Stimulated activated CD8-positive, alpha-beta memory T cell treated with anti-CD3 and anti-CD28 coated beads, Interleukin-7, amount 100 ng/mL, for 4 hours (primary cell): ENCODE measurements at regions not wholly inside any gene's neighbourhood (a gene's known extent, or its start where the extent isn't known, plus 50 kb on each side); places are given as distances from the start of the nearest gene placed in this dataset.
A peak's percentile ranks its signal among the peaks of the same experiment; 100 is the strongest.

Source experiments
- DNase-seq, 2 donors: peaks; one replicate each; pipeline ENCODE4 v3.0.0-alpha.2; 2020; ENCODE audit warnings: low read depth in 2 of 2

DNA sequence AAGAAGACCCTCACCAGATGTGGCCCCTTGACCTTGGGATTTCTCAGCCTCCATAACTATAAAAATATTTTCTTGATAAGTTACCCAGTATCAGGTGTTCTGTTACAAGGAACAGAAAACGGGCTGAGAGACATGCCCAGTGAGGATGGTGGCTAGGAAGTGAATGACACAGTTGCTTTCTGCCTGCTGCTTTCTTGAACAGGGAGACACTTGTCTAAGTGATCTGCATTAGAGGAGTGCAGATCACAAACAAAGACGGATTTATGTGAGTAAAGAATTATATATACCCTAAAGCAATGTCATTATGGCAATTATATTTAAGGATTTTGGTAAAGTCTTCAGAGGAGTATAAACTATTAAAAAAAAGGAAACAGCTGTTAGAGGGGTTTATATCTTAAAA is 169.2 kb upstream of the AHR start:
- DNase-seq = no peak

DNA sequence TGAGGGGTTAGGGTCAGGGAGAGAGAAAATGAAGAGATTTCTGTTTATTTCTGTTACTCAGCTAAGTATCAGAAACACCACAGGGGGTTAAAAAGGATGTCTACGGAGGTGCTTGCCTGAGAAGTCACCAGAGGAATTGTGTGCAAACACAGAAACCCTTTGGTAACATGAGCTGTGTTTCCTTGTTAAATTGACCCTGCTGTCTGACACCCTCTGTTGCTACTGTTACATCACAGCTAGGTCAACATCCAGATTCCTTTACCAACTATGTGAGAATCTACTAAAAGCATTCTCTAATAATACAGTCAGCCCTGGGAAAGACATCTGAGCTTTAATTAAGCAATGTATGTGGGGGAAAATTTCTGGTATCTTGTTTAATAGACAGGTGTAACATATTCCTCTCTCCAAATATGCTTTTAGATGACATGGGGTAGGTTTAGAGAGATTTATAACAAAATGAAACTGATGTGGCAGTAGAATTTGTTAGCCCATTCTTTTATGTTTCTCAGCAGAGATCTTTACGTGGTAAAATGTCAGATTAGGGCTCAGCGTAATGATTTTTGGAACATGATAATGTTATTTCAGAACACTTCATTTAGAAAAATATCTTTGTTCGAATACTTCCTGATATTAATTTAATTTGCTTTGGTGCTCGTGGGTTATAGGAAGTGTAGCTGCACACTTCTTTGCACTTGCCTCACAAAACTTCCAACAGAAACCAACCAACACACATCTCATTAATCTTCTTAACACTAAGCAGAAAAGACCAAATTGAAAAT is 168.0 kb upstream of the AHR start:
- DNase-seq = no peak

DNA sequence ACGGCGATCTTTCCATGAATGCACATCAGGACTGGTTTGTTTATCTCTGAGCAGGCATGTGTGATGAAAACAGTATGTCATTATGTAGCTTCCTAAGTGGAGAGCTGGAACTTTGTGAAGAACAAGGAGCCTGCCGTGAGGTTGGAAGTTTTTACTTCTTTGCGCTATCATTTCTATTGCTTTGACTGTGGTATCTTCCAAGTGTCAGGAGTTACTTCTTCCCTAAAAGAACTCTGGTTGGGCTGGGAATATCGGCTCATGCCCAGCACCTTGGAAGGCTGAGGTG is 167.4 kb upstream of the AHR start:
- DNase-seq = no peak

GRCh38 chr7:17131983-17132655 is 166.3 kb upstream of the AHR start:
- DNase-seq = no peak

DNA sequence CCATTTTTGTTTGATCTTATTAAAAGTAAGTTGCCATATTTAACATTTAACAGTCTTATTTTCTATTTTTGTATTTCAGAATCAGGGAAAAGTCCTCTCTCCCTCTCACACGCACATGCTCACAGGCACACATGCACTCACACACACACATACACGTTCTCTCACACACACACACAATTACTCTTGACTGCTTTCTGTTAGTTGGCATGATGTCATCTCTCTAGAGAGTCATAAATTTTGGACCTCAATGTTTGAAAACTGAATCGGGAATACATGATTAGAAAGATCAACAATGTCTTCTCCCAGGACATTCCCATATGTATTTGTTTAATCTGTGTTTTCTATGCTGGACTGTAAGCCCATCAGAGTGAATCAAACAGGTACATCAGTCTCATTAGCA is 165.7 kb upstream of the AHR start:
- no peak for DNase-seq

GRCh38 chr7:17133977-17134376 is 164.5 kb upstream of the AHR start:
- no peak for DNase-seq

DNA sequence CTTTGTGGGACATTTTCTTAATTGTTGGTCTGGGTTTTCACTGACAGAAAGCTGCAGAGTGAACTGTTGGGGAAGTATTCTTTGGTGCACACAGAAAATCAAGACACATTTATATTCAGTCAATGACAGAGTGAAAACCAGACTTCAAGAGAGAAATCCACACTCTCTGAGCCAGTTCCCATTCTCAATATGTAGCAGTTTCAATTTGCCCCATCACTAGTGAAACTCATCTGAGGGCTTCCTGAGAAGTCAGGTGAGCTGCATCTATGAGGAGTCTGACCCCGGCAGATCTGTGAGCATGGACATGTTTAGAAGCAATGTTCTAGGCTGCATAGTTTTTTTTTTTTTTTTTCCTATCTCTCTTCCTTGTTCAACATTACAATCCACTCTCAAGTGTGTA is 163.7 kb upstream of the AHR start:
- DNase-seq = no peak

DNA sequence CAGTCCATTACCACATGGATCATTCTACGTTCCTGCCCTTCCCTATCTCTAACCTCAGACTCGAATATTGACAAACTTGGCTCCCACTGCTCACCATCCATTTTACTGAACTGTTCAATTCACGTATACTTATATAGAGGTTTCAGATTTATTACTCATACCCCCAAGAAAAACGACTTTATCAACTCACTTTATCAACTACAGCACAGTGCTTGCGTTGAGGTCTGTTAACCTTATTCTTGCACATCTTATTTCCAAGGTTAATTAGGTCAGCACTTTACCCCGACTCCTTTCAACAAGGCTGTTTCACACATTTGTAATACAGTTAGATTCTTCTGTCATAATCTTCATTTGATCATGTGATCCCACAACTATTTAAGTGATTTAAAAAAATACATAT is 162.3 kb upstream of the AHR start:
- DNase-seq = no peak

- DNase-seq = no peak
Observed at GRCh38 chr7:17139081-17139480, 159.4 kb upstream of the AHR start.

DNA sequence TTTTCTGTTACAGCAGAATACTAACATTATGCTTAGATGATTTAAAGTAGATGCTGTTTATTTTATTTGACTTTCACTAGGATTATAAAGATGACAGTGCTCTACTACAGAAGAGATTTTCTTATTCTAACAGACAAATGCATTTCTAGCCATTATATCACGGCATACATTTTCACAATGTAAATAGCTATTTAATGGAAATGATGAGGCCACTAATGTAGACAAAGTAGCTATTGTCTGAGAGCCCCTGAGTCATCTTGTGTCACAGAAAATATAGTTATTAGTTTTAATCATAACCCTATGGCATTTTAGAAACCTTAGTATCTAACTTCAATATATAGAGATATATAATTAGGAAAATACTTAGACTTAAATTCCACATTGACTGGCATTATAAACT is 158.0 kb upstream of the AHR start:
- DNase-seq = no peak

GRCh38 chr7:17142831-17143541 is 155.5 kb upstream of the AHR start:
- no peak for DNase-seq

GRCh38 chr7:17144322-17144721 is 154.1 kb upstream of the AHR start:
- DNase-seq = peak; percentile 57 to 58

GRCh38 chr7:17146621-17147020 is 151.8 kb upstream of the AHR start:
- DNase-seq = no peak

GRCh38 chr7:17147409-17147808 is 151.0 kb upstream of the AHR start:
- no peak for DNase-seq

DNA sequence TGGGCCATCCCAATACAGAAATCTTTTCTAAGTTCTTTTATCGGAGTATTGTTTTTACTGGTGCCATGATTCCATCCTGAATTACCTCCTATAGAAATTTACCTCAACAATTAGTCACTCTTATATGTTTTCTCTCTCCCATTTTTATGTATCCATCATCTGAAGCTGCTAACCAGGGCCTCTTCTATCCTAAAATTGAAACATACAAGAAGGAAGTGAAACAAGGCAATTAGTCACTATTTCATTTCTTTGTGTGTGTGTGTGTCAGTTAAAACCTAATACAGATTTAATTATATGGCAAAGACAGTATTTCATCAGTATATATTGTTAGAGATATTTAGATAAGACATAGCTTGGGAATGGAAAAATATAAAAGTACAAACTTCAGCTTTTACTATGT is 148.4 kb upstream of the AHR start:
- DNase-seq = no peak

DNA sequence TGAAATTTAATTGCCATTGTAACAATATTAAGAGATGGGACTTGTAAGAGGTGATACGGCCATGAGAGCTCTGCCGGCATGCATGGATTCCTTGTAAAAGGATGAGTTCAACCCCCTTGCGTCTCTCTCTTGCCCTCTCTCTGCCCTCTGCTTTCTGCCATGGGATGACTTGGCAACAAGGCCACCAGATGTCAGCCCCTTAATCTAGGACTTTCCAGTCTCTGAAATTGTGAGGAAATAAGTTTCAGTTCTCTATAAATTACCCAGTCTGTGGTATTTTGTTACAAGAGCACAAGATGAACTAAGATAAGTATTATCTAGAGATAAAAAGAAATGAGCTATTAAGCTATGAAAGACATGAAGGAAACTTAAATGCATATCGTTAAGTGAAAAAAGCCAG is 145.7 kb upstream of the AHR start:
- no peak for DNase-seq

DNA sequence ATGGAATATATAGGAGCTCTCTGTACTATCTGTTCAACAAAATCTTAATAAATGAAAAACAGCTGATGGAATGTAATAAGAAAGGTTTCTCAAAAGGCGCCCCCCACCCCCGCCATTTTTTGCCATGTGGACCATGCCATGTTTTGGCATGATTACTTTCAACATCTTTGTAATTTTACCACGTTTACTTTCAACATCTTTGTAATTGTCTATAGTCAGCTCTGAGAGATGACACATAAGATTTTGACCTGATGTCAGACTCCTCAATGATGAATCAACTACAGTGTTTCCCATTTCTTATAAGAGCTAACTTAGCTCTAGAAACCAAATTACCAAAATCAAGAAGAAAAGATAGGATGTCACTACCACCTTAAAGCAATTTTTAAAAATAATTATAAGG is 144.9 kb upstream of the AHR start:
- no peak for DNase-seq

GRCh38 chr7:17155529-17155928 is 142.9 kb upstream of the AHR start:
- no peak for DNase-seq

GRCh38 chr7:17158261-17158660 is 140.2 kb upstream of the AHR start:
- DNase-seq = no peak

GRCh38 chr7:17159500-17160037 is 138.9 kb upstream of the AHR start:
- no peak for DNase-seq

- DNase-seq = no peak
Observed at GRCh38 chr7:17166824-17167379, 131.6 kb upstream of the AHR start.

- DNase-seq = no peak
Observed at GRCh38 chr7:17168416-17168815, 130.0 kb upstream of the AHR start.

- no peak for DNase-seq
Observed at GRCh38 chr7:17171427-17171826, 127.0 kb upstream of the AHR start.
